SK-N-SH (cell line): ENCODE measurements at regions not wholly inside any gene's neighbourhood (a gene's known extent, or its start where the extent isn't known, plus 50 kb on each side); places are given as distances from the start of the nearest gene placed in this dataset.
"Not testable (repeated sequence)": the region's sequence is repeated elsewhere in the genome, so short reads cannot be mapped to it uniquely, and the experiment has no call there.

Experiments used
- CTCF ChIA-PET: fragments of 300-600, 350-600 bp; formaldehyde crosslinking; extraction: SDS; loops from one replicate; lab custom pipeline; 2021; lab: Yijun Ruan, JAX
- POLR2A ChIA-PET: fragments of 350-600 bp; sonication (Branson Sonifier 250); formaldehyde crosslinking; extraction: SDS; loops from one replicate; lab custom pipeline; 2020; ENCODE audit warnings: antibody characterized with exemption, inconsistent platforms; lab: Yijun Ruan, JAX
- DNase-seq: peaks from one replicate; pipeline ENCODE4 v3.0.0; 2012
- H2AFZ ChIP-seq: fragments of 200-600 bp; sonication (generic); 2 replicates; pipeline ENCODE4 v1.8.1; 2016; ENCODE audit warnings: antibody characterized with exemption, mild to moderate bottlenecking, low read depth
- H3F3A ChIP-seq: fragments of 200-600 bp; sonication (generic); replicated peaks from 2 replicates; pipeline ENCODE3; 2016; ENCODE audit warnings: antibody characterized with exemption, mild to moderate bottlenecking; ENCODE audit not compliant: insufficient read depth
- H3K27ac ChIP-seq, 2 experiments: fragments of 200-500 bp in 1 of 2; fragments of 200-600 bp in 1 of 2; sonication (Bioruptor generic) in 1 of 2; sonication (generic), shearing (Covaris generic) in 1 of 2; 2 replicates each; pipeline versions ENCODE4 v1.5.1 to v1.6.1; 2014 to 2016; ENCODE audit warnings: low read depth in 2 of 2, inconsistent platforms in 1 of 2, low read length in 1 of 2, mild to moderate bottlenecking in 1 of 2, mixed read lengths in 1 of 2
- H3K27me3 ChIP-seq: fragments of 200-600 bp; sonication (generic), shearing (Covaris generic); 2 replicates; pipeline ENCODE4 v1.6.1; 2016; ENCODE audit warnings: mixed run types; ENCODE audit not compliant: insufficient read depth
- H3K36me3 ChIP-seq, 2 experiments: fragments of 200-500 bp in 1 of 2; fragments of 200-600 bp in 1 of 2; sonication (Bioruptor generic) in 1 of 2; sonication (generic) in 1 of 2; replicated peaks in 1 of 2; 2 replicates each; pipeline versions ENCODE3 to v1.5.1; 2014 to 2016; ENCODE audit warnings: low read length in 1 of 2, mild to moderate bottlenecking in 1 of 2; ENCODE audit not compliant: insufficient read depth in 2 of 2, control insufficient read depth in 1 of 2
- H3K4me1 ChIP-seq, 2 experiments: fragments of 200-500 bp in 1 of 2; fragments of 200-600 bp in 1 of 2; sonication (Bioruptor generic) in 1 of 2; sonication (generic), shearing (Covaris generic) in 1 of 2; 2 replicates each; pipeline versions ENCODE4 v1.5.1 to v1.6.1; 2014 to 2016; ENCODE audit warnings: low read depth in 1 of 2, low read length in 1 of 2, mixed run types in 1 of 2; ENCODE audit not compliant: insufficient read depth in 2 of 2, control insufficient read depth in 1 of 2
- H3K4me2 ChIP-seq: fragments of 200-600 bp; sonication (generic), shearing (Covaris generic); 2 replicates; pipeline ENCODE4 v1.6.1; 2017; ENCODE audit warnings: mixed run types
- H3K4me3 ChIP-seq, 2 experiments: fragments of 200-500 bp in 1 of 2; fragments of 200-600 bp in 1 of 2; sonication (Bioruptor generic) in 1 of 2; sonication (generic), shearing (Covaris generic) in 1 of 2; 2 replicates each; pipeline versions ENCODE4 v1.5.1 to v1.8.1; 2014 to 2016; ENCODE audit warnings: low read depth in 2 of 2, inconsistent platforms in 1 of 2, low read length in 1 of 2, mild to moderate bottlenecking in 1 of 2, mixed read lengths in 1 of 2, moderate library complexity in 1 of 2
- H3K79me2 ChIP-seq: fragments of 200-600 bp; sonication (generic); 2 replicates; pipeline ENCODE4 v1.8.1; 2017; ENCODE audit warnings: mild to moderate bottlenecking; ENCODE audit not compliant: insufficient read depth
- H3K9ac ChIP-seq: fragments of 200-600 bp; sonication (generic); 2 replicates; pipeline ENCODE4 v1.6.1; 2017; ENCODE audit warnings: mixed run types
- H3K9me2 ChIP-seq: fragments of 200-600 bp; sonication (generic); 2 replicates; pipeline ENCODE4 v1.6.1; 2017; ENCODE audit warnings: mixed run types
- H3K9me3 ChIP-seq: fragments of 200-600 bp; sonication (generic); 2 replicates; pipeline ENCODE4 v1.6.1; 2017; ENCODE audit warnings: mixed run types, mild to moderate bottlenecking, moderate library complexity
- H4K20me1 ChIP-seq: fragments of 200-600 bp; sonication (generic); 2 replicates; pipeline ENCODE4 v1.6.1; 2017; ENCODE audit warnings: mild to moderate bottlenecking, mixed run types; ENCODE audit not compliant: insufficient read depth
- CTCF ChIP-seq: fragments of 200-600 bp; sonication (generic); IDR thresholded peaks from 2 replicates; pipeline ENCODE4 v1.6.1; 2017; ENCODE audit warnings: antibody characterized with exemption, mild to moderate bottlenecking, moderate library complexity
- FOXJ3 ChIP-seq: sonication (generic); formaldehyde crosslinking; IDR thresholded peaks from 2 replicates; pipeline ENCODE4 v1.5.1; 2020; ENCODE audit warnings: mild to moderate bottlenecking, missing genetic modification reagents
- NFIC ChIP-seq: IDR thresholded peaks from 2 replicates; pipeline ENCODE4 v1.4.0; 2012; ENCODE audit warnings: borderline replicate concordance
- NRF1 ChIP-seq: IDR thresholded peaks from 2 replicates; pipeline ENCODE4 v1.6.1; 2012; ENCODE audit warnings: low read depth, mild to moderate bottlenecking, low read length
- PBX3 ChIP-seq: IDR thresholded peaks from 2 replicates; pipeline ENCODE4; 2012
- RAD21 ChIP-seq: IDR thresholded peaks from 2 replicates; pipeline ENCODE4 v1.6.1; 2012; ENCODE audit warnings: mild to moderate bottlenecking, low read length
- RCOR1 ChIP-seq: fragments of 150-350 bp; IDR thresholded peaks from 2 replicates; pipeline ENCODE4 v1.6.1; 2017; ENCODE audit warnings: antibody characterized with exemption, low read length
- REST ChIP-seq: IDR thresholded peaks from 2 replicates; pipeline ENCODE4 v1.6.1; 2012; ENCODE audit warnings: mild to moderate bottlenecking, low read depth, low read length, moderate library complexity
- SIN3A ChIP-seq: IDR thresholded peaks from 2 replicates; pipeline ENCODE4 v1.6.1; 2012; ENCODE audit warnings: low read depth, mild to moderate bottlenecking, low read length, moderate library complexity, borderline replicate concordance
- TCF12 ChIP-seq: IDR thresholded peaks from 2 replicates; pipeline ENCODE4 v1.4.0; 2012
- WGBS: methylation state at CpG from one replicate; pipeline ENCODE4 v1.1.6; 2017; ENCODE audit warnings: low lambda C conversion rate; 5-methylcytosine and 5-hydroxymethylcytosine counted together

- Histone ChIP-seq H3K9ac (no peak overlapping the region), H3K36me3 (no peaks in the 10 kb centered on the region), H3K79me2 (no peaks in the 10 kb centered on the region), H3K9me2 (no peaks in the 10 kb centered on the region), H3K27me3 (no peaks in the 10 kb centered on the region), H2AFZ (no peak overlapping the region), H3K4me3 (no peak overlapping the region), H3K9me3 (no peaks in the 10 kb centered on the region), H3F3A (no peaks in the 10 kb centered on the region), H3K4me1 (no peaks in the 10 kb centered on the region), H3K4me2 (no peak overlapping the region), H4K20me1 (no peaks in the 10 kb centered on the region), H3K27ac (no peak overlapping the region)
- 92% methylated on average over 2 of the region's 3 CpGs for WGBS
- TF ChIP-seq CTCF (no peak), NFIC (no peak), PBX3 (no peak), NRF1 (no peak), FOXJ3 (CRISPR knock-in tag) (no peak), TCF12 (no peak), REST (no peak), SIN3A (no peak), RAD21 (no peak), RCOR1 (no peak)
- DNase-seq, result no peak
- CTCF ChIA-PET, result no interaction called here
- POLR2A ChIA-PET, result no interaction called here
Observed at GRCh38 chr6:134389129-134389528, 71.2 kb upstream of the SGK1 start.

GRCh38 chr6:134386482-134386881, 68.6 kb upstream of the SGK1 start:
- H3K4me3 ChIP-seq, H3K27ac ChIP-seq, H3K27me3 ChIP-seq, H4K20me1 ChIP-seq, POLR2A ChIA-PET, H3K9ac ChIP-seq, H3K9me2 ChIP-seq, H3K79me2 ChIP-seq, H3K36me3 ChIP-seq, H3K4me2 ChIP-seq, H3K9me3 ChIP-seq, DNase-seq, CTCF ChIA-PET, H2AFZ ChIP-seq, H3K4me1 ChIP-seq, H3F3A ChIP-seq: not testable (repeated sequence)
- 60% methylated on average over 6 of the region's 6 CpGs for WGBS
